GM23338 (cell line): ENCODE measurements at regions not wholly inside any gene's neighbourhood (a gene's known extent, or its start where the extent isn't known, plus 50 kb on each side); places are given as distances from the start of the nearest gene placed in this dataset.

ENCODE experiments used
- CREB1 ChIP-seq: fragments of 250-450 bp; sonication (Bioruptor Pico); IDR thresholded peaks from 2 replicates; pipeline ENCODE4 v1.5.0; 2020; ENCODE audit warnings: low read depth, mild to moderate bottlenecking, moderate library complexity
- EZH2 ChIP-seq: fragments of 200-600 bp; sonication (generic); IDR thresholded peaks from one replicate; pipeline ENCODE4 v1.8.0; 2017; ENCODE audit warnings: antibody characterized with exemption, mild to moderate bottlenecking, low read depth; ENCODE audit not compliant: unreplicated experiment
- EZH2phosphoT487 ChIP-seq: fragments of 200-600 bp; sonication (generic); IDR thresholded peaks from one replicate; pipeline ENCODE4 v1.8.1; 2018; ENCODE audit warnings: antibody characterized with exemption; ENCODE audit not compliant: unreplicated experiment
- POLR2AphosphoS5 ChIP-seq: IDR thresholded peaks from 2 replicates; pipeline ENCODE4 v1.6.1; 2016; ENCODE audit warnings: antibody characterized with exemption, low read depth
- STAT1 ChIP-seq: IDR thresholded peaks from one replicate; pipeline ENCODE4 v1.6.1; 2016; ENCODE audit warnings: antibody characterized with exemption; ENCODE audit not compliant: unreplicated experiment
- ZNF114 ChIP-seq: fragments of 250-450 bp; sonication (Bioruptor Pico); IDR thresholded peaks from 2 replicates; pipeline ENCODE4 v1.5.0; 2020; ENCODE audit warnings: mild to moderate bottlenecking, moderate library complexity
- ZNF331 ChIP-seq: fragments of 250-450 bp; sonication (Bioruptor Pico); IDR thresholded peaks from 2 replicates; pipeline ENCODE4 v1.5.0; 2020; ENCODE audit warnings: low read depth, mild to moderate bottlenecking, moderate library complexity
- TF ChIP-seq, protein P1 (sequence below), 2 experiments: fragments of 200-600 bp in 1 of 2; sonication (generic) in 1 of 2; conservative IDR thresholded peaks; 2 replicates each; pipeline versions ENCODE4 v1.5.1 to v1.6.1; 2016 to 2017; ENCODE audit warnings: antibody characterized with exemption in 2 of 2, low read depth in 2 of 2, mild to moderate bottlenecking in 2 of 2, moderate library complexity in 1 of 2
- TF ChIP-seq, protein P2 (sequence below): IDR thresholded peaks from one replicate; pipeline ENCODE4 v1.6.1; 2018; ENCODE audit warnings: antibody characterized with exemption; ENCODE audit not compliant: unreplicated experiment
- TF ChIP-seq, protein P3 (sequence below): fragments of 250-450 bp; sonication (Bioruptor Pico); IDR thresholded peaks from 2 replicates; pipeline ENCODE4 v1.5.0; 2020; ENCODE audit warnings: mild to moderate bottlenecking, moderate library complexity

DNA sequence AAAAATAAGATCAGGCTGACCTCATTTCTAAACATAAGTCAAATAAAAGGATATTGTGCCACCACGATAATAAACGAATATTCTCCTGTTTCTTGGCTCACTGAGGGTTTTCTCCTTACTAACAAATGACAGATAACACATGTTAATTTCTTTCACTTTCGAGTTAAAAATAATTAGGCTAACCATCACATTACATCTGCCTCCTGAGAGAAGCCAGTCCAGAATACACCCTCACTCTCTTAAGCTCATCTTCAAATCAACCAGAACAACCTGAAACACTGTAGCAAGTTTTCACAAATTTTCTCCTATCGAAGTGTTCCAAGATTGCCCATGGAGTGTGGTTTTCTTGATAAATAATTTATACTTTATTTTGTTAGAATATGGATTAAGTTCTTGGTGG is 1285.6 kb upstream of the EYS start:
- TF ChIP-seq, protein P1, sequence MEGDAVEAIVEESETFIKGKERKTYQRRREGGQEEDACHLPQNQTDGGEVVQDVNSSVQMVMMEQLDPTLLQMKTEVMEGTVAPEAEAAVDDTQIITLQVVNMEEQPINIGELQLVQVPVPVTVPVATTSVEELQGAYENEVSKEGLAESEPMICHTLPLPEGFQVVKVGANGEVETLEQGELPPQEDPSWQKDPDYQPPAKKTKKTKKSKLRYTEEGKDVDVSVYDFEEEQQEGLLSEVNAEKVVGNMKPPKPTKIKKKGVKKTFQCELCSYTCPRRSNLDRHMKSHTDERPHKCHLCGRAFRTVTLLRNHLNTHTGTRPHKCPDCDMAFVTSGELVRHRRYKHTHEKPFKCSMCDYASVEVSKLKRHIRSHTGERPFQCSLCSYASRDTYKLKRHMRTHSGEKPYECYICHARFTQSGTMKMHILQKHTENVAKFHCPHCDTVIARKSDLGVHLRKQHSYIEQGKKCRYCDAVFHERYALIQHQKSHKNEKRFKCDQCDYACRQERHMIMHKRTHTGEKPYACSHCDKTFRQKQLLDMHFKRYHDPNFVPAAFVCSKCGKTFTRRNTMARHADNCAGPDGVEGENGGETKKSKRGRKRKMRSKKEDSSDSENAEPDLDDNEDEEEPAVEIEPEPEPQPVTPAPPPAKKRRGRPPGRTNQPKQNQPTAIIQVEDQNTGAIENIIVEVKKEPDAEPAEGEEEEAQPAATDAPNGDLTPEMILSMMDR (conservative IDR thresholded peaks at IDR 0.05; ENCODE audit: low read depth in 2 of 2), result no peak
- no peak for TF ChIP-seq ZNF331 (CRISPR knock-in tag)
- TF ChIP-seq EZH2, result no peak
- TF ChIP-seq EZH2phosphoT487, result no peak
- TF ChIP-seq, protein P2, sequence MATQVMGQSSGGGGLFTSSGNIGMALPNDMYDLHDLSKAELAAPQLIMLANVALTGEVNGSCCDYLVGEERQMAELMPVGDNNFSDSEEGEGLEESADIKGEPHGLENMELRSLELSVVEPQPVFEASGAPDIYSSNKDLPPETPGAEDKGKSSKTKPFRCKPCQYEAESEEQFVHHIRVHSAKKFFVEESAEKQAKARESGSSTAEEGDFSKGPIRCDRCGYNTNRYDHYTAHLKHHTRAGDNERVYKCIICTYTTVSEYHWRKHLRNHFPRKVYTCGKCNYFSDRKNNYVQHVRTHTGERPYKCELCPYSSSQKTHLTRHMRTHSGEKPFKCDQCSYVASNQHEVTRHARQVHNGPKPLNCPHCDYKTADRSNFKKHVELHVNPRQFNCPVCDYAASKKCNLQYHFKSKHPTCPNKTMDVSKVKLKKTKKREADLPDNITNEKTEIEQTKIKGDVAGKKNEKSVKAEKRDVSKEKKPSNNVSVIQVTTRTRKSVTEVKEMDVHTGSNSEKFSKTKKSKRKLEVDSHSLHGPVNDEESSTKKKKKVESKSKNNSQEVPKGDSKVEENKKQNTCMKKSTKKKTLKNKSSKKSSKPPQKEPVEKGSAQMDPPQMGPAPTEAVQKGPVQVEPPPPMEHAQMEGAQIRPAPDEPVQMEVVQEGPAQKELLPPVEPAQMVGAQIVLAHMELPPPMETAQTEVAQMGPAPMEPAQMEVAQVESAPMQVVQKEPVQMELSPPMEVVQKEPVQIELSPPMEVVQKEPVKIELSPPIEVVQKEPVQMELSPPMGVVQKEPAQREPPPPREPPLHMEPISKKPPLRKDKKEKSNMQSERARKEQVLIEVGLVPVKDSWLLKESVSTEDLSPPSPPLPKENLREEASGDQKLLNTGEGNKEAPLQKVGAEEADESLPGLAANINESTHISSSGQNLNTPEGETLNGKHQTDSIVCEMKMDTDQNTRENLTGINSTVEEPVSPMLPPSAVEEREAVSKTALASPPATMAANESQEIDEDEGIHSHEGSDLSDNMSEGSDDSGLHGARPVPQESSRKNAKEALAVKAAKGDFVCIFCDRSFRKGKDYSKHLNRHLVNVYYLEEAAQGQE, result no peak
- no peak for TF ChIP-seq POLR2AphosphoS5
- no peak for TF ChIP-seq STAT1
- no peak for TF ChIP-seq CREB1 (CRISPR knock-in tag)
- no peak for TF ChIP-seq ZNF114 (CRISPR knock-in tag)
- TF ChIP-seq, protein P3, sequence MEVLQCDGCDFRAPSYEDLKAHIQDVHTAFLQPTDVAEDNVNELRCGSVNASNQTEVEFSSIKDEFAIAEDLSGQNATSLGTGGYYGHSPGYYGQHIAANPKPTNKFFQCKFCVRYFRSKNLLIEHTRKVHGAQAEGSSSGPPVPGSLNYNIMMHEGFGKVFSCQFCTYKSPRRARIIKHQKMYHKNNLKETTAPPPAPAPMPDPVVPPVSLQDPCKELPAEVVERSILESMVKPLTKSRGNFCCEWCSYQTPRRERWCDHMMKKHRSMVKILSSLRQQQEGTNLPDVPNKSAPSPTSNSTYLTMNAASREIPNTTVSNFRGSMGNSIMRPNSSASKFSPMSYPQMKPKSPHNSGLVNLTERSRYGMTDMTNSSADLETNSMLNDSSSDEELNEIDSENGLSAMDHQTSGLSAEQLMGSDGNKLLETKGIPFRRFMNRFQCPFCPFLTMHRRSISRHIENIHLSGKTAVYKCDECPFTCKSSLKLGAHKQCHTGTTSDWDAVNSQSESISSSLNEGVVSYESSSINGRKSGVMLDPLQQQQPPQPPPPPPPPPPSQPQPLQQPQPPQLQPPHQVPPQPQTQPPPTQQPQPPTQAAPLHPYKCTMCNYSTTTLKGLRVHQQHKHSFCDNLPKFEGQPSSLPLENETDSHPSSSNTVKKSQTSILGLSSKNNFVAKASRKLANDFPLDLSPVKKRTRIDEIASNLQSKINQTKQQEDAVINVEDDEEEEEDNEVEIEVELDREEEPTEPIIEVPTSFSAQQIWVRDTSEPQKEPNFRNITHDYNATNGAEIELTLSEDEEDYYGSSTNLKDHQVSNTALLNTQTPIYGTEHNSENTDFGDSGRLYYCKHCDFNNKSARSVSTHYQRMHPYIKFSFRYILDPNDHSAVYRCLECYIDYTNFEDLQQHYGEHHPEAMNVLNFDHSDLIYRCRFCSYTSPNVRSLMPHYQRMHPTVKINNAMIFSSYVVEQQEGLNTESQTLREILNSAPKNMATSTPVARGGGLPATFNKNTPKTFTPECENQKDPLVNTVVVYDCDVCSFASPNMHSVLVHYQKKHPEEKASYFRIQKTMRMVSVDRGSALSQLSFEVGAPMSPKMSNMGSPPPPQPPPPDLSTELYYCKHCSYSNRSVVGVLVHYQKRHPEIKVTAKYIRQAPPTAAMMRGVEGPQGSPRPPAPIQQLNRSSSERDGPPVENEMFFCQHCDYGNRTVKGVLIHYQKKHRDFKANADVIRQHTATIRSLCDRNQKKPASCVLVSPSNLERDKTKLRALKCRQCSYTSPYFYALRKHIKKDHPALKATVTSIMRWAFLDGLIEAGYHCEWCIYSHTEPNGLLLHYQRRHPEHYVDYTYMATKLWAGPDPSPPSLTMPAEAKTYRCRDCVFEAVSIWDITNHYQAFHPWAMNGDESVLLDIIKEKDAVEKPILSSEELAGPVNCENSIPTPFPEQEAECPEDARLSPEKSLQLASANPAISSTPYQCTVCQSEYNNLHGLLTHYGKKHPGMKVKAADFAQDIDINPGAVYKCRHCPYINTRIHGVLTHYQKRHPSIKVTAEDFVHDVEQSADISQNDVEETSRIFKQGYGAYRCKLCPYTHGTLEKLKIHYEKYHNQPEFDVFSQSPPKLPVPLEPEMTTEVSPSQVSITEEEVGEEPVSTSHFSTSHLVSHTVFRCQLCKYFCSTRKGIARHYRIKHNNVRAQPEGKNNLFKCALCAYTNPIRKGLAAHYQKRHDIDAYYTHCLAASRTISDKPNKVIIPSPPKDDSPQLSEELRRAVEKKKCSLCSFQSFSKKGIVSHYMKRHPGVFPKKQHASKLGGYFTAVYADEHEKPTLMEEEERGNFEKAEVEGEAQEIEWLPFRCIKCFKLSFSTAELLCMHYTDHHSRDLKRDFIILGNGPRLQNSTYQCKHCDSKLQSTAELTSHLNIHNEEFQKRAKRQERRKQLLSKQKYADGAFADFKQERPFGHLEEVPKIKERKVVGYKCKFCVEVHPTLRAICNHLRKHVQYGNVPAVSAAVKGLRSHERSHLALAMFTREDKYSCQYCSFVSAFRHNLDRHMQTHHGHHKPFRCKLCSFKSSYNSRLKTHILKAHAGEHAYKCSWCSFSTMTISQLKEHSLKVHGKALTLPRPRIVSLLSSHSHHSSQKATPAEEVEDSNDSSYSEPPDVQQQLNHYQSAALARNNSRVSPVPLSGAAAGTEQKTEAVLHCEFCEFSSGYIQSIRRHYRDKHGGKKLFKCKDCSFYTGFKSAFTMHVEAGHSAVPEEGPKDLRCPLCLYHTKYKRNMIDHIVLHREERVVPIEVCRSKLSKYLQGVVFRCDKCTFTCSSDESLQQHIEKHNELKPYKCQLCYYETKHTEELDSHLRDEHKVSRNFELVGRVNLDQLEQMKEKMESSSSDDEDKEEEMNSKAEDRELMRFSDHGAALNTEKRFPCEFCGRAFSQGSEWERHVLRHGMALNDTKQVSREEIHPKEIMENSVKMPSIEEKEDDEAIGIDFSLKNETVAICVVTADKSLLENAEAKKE, result no peak
